ENCODE measurements at regions not wholly inside any gene's neighbourhood (a gene's known extent, or its start where the extent isn't known, plus 50 kb on each side); places are given as distances from the start of the nearest gene placed in this dataset.

DNA sequence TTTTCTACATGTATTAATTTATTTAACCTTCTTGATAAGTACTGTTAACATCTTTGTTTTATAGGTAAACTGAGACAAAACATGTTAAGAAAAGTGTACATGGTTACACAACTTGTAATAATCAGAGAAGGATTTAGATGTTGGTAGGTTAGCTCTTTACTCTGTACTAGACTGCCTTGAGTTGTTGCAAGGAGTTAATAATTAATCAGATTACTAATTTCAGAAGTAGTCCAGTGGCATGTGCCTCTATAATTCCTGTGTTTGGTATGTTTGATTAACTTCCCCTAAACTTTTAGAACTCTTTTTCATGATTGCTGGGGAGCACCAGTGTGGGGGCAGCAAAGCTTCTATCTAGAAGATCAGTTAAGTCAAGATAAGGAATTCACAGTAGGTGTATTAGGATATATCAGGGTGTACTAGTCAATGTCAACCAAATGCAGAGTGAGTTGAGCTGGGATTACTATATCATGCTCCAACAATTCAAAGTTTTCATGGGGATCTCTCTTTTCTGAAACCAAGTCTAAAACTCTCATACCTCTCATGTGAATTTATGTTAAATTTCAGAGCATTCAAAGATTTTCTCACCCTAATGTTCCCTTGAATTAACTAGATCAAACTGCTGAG, 129.7 kb upstream of the AHI1 start:
- no peaks in the 10 kb centered on the region for H3K4me1 ChIP-seq
- no peaks in the 10 kb centered on the region for H3K9me3 ChIP-seq
- no peaks in the 10 kb centered on the region for H3K36me3 ChIP-seq
- H3K27ac ChIP-seq: no peak overlapping the region
- H3K27me3 ChIP-seq: no peaks in the 10 kb centered on the region
- TF ChIP-seq EP300 (IDR thresholded peaks at IDR 0.05) (no peak), CTCF (IDR thresholded peaks at IDR 0.05) (no peak), POLR2A (IDR thresholded peaks at IDR 0.05) (no peak)
- DNase-seq (ENCODE audit: low spot score in 2 of 2): no peak
- no peak overlapping the region for H3K4me3 ChIP-seq

- no peak for DNase-seq (ENCODE audit: low spot score in 2 of 2)
- WGBS, 2 donors: 76 to 85% methylated on average over 6 of the region's 6 CpGs
- Histone ChIP-seq H3K9me3 (no peaks in the 10 kb centered on the region), H3K27me3 (no peaks in the 10 kb centered on the region), H3K27ac (peak overlapping the region in 1 of 4 donors; percentile 5), H3K4me3 (no peak overlapping the region), H3K36me3 (no peaks in the 10 kb centered on the region), H3K4me1 (no peaks in the 10 kb centered on the region)
- TF ChIP-seq POLR2A (IDR thresholded peaks at IDR 0.05) (no peak), EP300 (IDR thresholded peaks at IDR 0.05) (peak in 1 of 2 donors; percentile 69), CTCF (IDR thresholded peaks at IDR 0.05) (no peak)
Measured at GRCh38 chr6:135630789-135631376, 133.3 kb upstream of the AHI1 start.

GRCh38 chr6:135631821-135632220, 134.3 kb upstream of the AHI1 start:
- no peaks in the 10 kb centered on the region for H3K36me3 ChIP-seq
- no peak overlapping the region for H3K4me3 ChIP-seq
- H3K27me3 ChIP-seq: no peaks in the 10 kb centered on the region
- H3K4me1 ChIP-seq: no peaks in the 10 kb centered on the region
- TF ChIP-seq CTCF (IDR thresholded peaks at IDR 0.05) (no peak), EP300 (IDR thresholded peaks at IDR 0.05) (no peak), POLR2A (IDR thresholded peaks at IDR 0.05) (no peak)
- H3K27ac ChIP-seq: peak overlapping the region in 1 of 4 donors; percentile 5
- DNase-seq (ENCODE audit: low spot score in 2 of 2): no peak
- 58 to 65% methylated on average over 2 of the region's 2 CpGs for WGBS, 2 donors
- no peaks in the 10 kb centered on the region for H3K9me3 ChIP-seq

DNA sequence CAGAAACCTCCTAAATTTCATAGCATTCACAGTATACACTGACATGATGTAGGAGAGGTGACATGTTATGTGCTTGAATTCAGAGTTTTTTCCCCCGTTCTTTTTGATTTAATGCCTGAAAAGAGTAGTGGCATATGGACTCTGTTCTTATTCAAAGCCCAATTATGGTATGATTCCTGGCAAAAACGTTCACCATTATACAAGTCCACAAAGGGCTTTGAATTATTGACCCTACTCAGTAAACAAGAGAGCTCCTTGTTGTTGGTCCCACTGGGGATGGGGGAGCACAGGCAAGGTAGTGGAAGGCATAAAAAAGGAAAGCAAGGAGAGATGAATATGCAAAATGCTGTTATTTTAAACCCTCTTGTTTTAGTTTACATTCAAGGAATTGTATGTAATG, 136.0 kb upstream of the AHI1 start:
- no peak for DNase-seq (ENCODE audit: low spot score in 2 of 2)
- no peak overlapping the region for H3K4me3 ChIP-seq
- H3K4me1 ChIP-seq: no peaks in the 10 kb centered on the region
- no peaks in the 10 kb centered on the region for H3K9me3 ChIP-seq
- H3K36me3 ChIP-seq: no peaks in the 10 kb centered on the region
- H3K27me3 ChIP-seq: no peaks in the 10 kb centered on the region
- H3K27ac ChIP-seq: no peak overlapping the region
- TF ChIP-seq EP300 (IDR thresholded peaks at IDR 0.05) (no peak), POLR2A (IDR thresholded peaks at IDR 0.05) (no peak), CTCF (IDR thresholded peaks at IDR 0.05) (no peak)
- whole genome bisulfite sequencing, 2 donors: 24 to 34% methylated on average over 2 of the region's 2 CpGs

DNA sequence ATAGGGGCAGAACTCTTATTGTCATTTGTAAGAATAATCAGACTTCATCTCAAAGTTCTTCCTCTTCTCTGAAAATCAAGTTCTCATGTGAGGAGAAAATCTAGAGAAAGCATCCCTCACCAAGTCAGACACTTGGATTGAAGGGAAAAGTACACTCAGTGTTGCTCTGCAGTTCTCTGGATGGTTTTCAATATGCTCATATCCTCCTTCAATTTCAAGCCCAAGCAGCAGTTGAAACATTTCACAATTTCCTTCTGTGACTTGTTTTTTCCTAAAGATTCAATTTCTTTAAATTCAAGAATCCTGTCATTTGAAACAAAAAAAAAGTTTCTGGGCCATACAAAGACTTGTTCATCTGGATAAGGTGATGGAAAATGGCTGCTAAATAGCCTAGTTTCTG, 140.2 kb upstream of the AHI1 start:
- Histone ChIP-seq H3K36me3 (no peaks in the 10 kb centered on the region), H3K27ac (no peak overlapping the region), H3K4me3 (no peak overlapping the region), H3K27me3 (no peaks in the 10 kb centered on the region), H3K4me1 (no peaks in the 10 kb centered on the region), H3K9me3 (no peaks in the 10 kb centered on the region)
- no peak for TF ChIP-seq POLR2A (IDR thresholded peaks at IDR 0.05)
- no peak for TF ChIP-seq CTCF (IDR thresholded peaks at IDR 0.05)
- no peak for TF ChIP-seq EP300 (IDR thresholded peaks at IDR 0.05)
- no peak for DNase-seq (ENCODE audit: low spot score in 2 of 2)
